ENCODE measurements at regions not wholly inside any gene's neighbourhood (a gene's known extent, or its start where the extent isn't known, plus 50 kb on each side); places are given as distances from the start of the nearest gene placed in this dataset.
"Not testable (repeated sequence)": the region's sequence is repeated elsewhere in the genome, so short reads cannot be mapped to it uniquely, and the experiment has no call there.

GRCh38 chr1:55869065-55869464 lies 653.9 kb upstream of the USP24 start:
- no peak for DNase-seq (ENCODE audit: low spot score)

- DNase-seq (ENCODE audit: low spot score), result no peak
Observed at GRCh38 chr1:55868026-55868425, 652.9 kb upstream of the USP24 start.

GRCh38 chr1:55867304-55867843 lies 652.2 kb upstream of the USP24 start:
- DNase-seq (ENCODE audit: low spot score), result no peak

GRCh38 chr1:55865778-55866177 lies 650.6 kb upstream of the USP24 start:
- not testable (repeated sequence) for DNase-seq (ENCODE audit: low spot score)

- DNase-seq (ENCODE audit: low spot score), result no peak
Observed at GRCh38 chr1:55864251-55864650, 649.1 kb upstream of the USP24 start.

GRCh38 chr1:55861676-55862340 lies 646.6 kb upstream of the USP24 start:
- no peak for DNase-seq (ENCODE audit: low spot score)

GRCh38 chr1:55860798-55861519 lies 645.8 kb upstream of the USP24 start:
- DNase-seq (ENCODE audit: low spot score), result no peak

GRCh38 chr1:55860326-55860725 lies 645.2 kb upstream of the USP24 start:
- no peak for DNase-seq (ENCODE audit: low spot score)

- DNase-seq (ENCODE audit: low spot score), result no peak
Observed at GRCh38 chr1:55854911-55855310, 639.7 kb upstream of the USP24 start.

GRCh38 chr1:55848906-55849305 lies 633.7 kb upstream of the USP24 start:
- DNase-seq (ENCODE audit: low spot score), result no peak

- DNase-seq (ENCODE audit: low spot score), result no peak
Observed at GRCh38 chr1:55846051-55846450, 630.9 kb upstream of the USP24 start.

- no peak for DNase-seq (ENCODE audit: low spot score)
Observed at GRCh38 chr1:55844322-55844721, 629.2 kb upstream of the USP24 start.

GRCh38 chr1:55839626-55840025 lies 624.5 kb upstream of the USP24 start:
- no peak for DNase-seq (ENCODE audit: low spot score)

GRCh38 chr1:55839221-55839620 lies 624.1 kb upstream of the USP24 start:
- no peak for DNase-seq (ENCODE audit: low spot score)

- no peak for DNase-seq (ENCODE audit: low spot score)
Observed at GRCh38 chr1:55836086-55836485, 620.9 kb upstream of the USP24 start.

GRCh38 chr1:55833529-55834091 lies 618.4 kb upstream of the USP24 start:
- DNase-seq (ENCODE audit: low spot score), result no peak

GRCh38 chr1:55831759-55832158 lies 616.6 kb upstream of the USP24 start:
- no peak for DNase-seq (ENCODE audit: low spot score)

- DNase-seq (ENCODE audit: low spot score), result no peak
Observed at GRCh38 chr1:55828044-55828443, 612.9 kb upstream of the USP24 start.

- DNase-seq (ENCODE audit: low spot score), result no peak
Observed at GRCh38 chr1:55827350-55827749, 612.2 kb upstream of the USP24 start.

GRCh38 chr1:55826381-55827080 lies 611.4 kb upstream of the USP24 start:
- no peak for DNase-seq (ENCODE audit: low spot score)

- no peak for DNase-seq (ENCODE audit: low spot score)
Observed at GRCh38 chr1:55825461-55825860, 610.3 kb upstream of the USP24 start.

- no peak for DNase-seq (ENCODE audit: low spot score)
Observed at GRCh38 chr1:55824251-55824640, 609.1 kb upstream of the USP24 start.

Data from CD4-positive, alpha-beta T cell treated with Interleukin-6 at 100 ng/mL for 8 hours (primary cell).